ENCODE measurements at regions not wholly inside any gene's neighbourhood (a gene's known extent, or its start where the extent isn't known, plus 50 kb on each side); places are given as distances from the start of the nearest gene placed in this dataset.

DNA sequence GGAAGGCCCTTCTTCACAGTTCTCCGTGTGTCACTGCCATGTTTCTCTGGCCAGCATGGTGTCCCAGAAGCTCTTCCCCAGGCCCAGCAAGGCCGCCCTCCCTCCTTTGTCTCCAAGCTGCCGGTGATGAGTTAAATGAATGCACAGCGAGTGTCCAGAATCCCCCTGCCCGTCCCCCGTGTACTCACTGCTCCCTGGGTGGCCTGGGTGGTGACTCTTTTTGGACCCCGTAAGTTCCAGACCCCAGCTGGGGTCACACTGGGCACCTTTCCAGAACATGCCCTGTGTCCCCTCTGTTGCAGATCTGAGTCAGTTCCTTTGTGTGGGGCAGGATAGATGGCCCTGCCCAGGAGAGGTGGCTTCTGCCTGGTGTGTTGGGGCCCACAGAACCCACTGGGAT, 95.0 kb downstream of the MRPL36 start:
- ChIA-PET POLR2A (ENCODE audit: partially characterized antibody) (no interaction called here), CTCF (ENCODE audit: partially characterized antibody) (no interaction called here)
- H3K9me3 Mint-ChIP-seq, result no peaks in the 10 kb centered on the region
- DNase-seq, result no peak
- no peaks in the 10 kb centered on the region for H3K27me3 ChIP-seq (ENCODE audit: insufficient read depth, low read length)
- H3K4me3 ChIP-seq (ENCODE audit: low read length in 2 of 2), result no peak overlapping the region
- no peaks in the 10 kb centered on the region for H3K9me3 ChIP-seq (ENCODE audit: control insufficient read depth in 1 of 2, low read length in 2 of 2)
- H3K27ac Mint-ChIP-seq, result no peak overlapping the region
- no peaks in the 10 kb centered on the region for H3K36me3 Mint-ChIP-seq
- peaks cover 17 to 22% of the 10 kb centered on the region in 2 donors for H3K27me3 Mint-ChIP-seq
- intact Hi-C loops (cut with micrococcal nuclease), result no loop called here
- H3K27ac ChIP-seq (ENCODE audit: low read depth, low read length), result no peak overlapping the region
- H3K36me3 ChIP-seq (ENCODE audit: insufficient read depth, low read length), result no peaks in the 10 kb centered on the region
- peaks cover 3 to 9% (median 8%) of the 10 kb centered on the region in 4 donors for H3K4me1 Mint-ChIP-seq
- no peaks in the 10 kb centered on the region for H3K4me1 ChIP-seq (ENCODE audit: insufficient read depth, low read length)
- no peak overlapping the region for H3K4me3 Mint-ChIP-seq

DNA sequence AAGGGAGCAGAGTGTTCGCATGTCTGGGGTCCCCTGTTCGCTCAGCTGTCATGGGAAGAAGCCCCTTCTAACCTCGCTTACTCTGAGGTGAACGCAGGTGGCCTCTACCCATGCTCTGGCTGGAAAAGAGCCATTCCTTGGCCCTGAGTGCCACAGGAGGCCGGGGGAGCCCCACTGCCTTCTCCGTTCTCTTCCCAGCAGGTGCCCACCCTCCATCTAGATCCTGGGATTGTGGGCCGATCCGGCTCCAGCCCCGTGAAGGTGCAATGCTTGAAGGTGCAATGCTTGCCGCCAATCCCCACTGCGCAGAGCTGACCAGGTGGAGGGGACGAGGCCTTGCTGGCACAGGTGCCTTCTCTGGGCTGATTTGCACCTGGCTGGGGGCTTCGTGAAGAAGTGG, 95.4 kb downstream of the MRPL36 start:
- Histone ChIP-seq H3K4me1 (ENCODE audit: insufficient read depth, low read length) (no peaks in the 10 kb centered on the region), H3K27ac (ENCODE audit: low read depth, low read length) (no peak overlapping the region), H3K9me3 (ENCODE audit: control insufficient read depth in 1 of 2, low read length in 2 of 2) (no peaks in the 10 kb centered on the region), H3K27me3 (ENCODE audit: insufficient read depth, low read length) (no peaks in the 10 kb centered on the region), H3K36me3 (ENCODE audit: insufficient read depth, low read length) (no peaks in the 10 kb centered on the region), H3K4me3 (ENCODE audit: low read length in 2 of 2) (no peak overlapping the region)
- no peak overlapping the region for H3K27ac Mint-ChIP-seq
- DNase-seq, result no peak
- H3K4me3 Mint-ChIP-seq, result no peak overlapping the region
- H3K4me1 Mint-ChIP-seq, result peaks cover 1 to 5% (median 4%) of the 10 kb centered on the region in 4 donors
- peaks cover 13 to 22% of the 10 kb centered on the region in 2 donors for H3K27me3 Mint-ChIP-seq
- H3K9me3 Mint-ChIP-seq, result no peaks in the 10 kb centered on the region
- H3K36me3 Mint-ChIP-seq, result no peaks in the 10 kb centered on the region
- intact Hi-C loops (cut with micrococcal nuclease), result no loop called here
- ChIA-PET POLR2A (ENCODE audit: partially characterized antibody) (no interaction called here), CTCF (ENCODE audit: partially characterized antibody) (no interaction called here)

DNA sequence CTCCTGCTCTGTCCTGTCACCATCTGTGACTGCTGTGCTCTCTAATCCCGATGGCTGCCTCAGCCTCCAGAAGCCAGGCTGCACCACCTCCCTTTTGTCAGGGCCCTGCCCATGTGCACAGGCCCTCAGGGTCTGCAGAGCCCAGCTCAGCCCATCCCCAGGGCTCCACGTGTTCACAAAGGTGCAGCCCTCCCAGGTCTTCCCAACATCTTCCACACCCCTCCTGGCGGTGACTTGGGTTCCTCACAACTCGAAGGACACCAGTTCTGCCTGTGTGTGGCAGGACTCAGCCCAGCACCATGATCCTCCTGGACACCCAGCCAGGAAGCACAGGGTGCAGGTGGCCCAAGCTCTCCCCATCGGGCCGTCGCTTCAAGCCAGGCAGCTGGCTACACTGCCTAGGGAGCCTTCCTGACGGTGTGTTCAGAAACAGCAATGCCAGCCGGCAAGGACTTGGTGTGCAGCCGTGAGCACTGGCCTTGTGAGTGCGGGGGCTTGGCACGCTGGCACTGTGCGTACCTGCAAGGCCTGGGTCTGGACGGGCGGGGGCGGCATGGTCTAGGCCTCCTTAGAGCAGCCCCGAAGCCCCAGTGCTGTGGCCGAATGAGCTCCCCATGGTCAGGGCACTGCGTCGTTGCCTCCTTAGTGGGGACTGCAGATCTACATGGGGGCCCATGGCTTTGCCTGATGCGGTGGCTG, 96.1 kb downstream of the MRPL36 start:
- DNase-seq, result no peak
- no peaks in the 10 kb centered on the region for H3K9me3 ChIP-seq (ENCODE audit: control insufficient read depth in 1 of 2, low read length in 2 of 2)
- ChIA-PET POLR2A (ENCODE audit: partially characterized antibody) (no interaction called here), CTCF (ENCODE audit: partially characterized antibody) (no interaction called here)
- H3K27me3 Mint-ChIP-seq, result peaks cover 9 to 20% of the 10 kb centered on the region in 2 donors
- no peaks in the 10 kb centered on the region for H3K36me3 ChIP-seq (ENCODE audit: insufficient read depth, low read length)
- H3K27me3 ChIP-seq (ENCODE audit: insufficient read depth, low read length), result no peaks in the 10 kb centered on the region
- no peaks in the 10 kb centered on the region for H3K9me3 Mint-ChIP-seq
- intact Hi-C loops (cut with micrococcal nuclease), result no loop called here
- H3K36me3 Mint-ChIP-seq, result no peaks in the 10 kb centered on the region
- H3K4me1 ChIP-seq (ENCODE audit: insufficient read depth, low read length), result no peaks in the 10 kb centered on the region
- peaks cover 0 to 1% (median under 1%) of the 10 kb centered on the region in 4 donors for H3K4me1 Mint-ChIP-seq
- H3K4me3 ChIP-seq (ENCODE audit: low read length in 2 of 2), result no peak overlapping the region
- no peak overlapping the region for H3K27ac Mint-ChIP-seq
- H3K4me3 Mint-ChIP-seq, result no peak overlapping the region
- no peak overlapping the region for H3K27ac ChIP-seq (ENCODE audit: low read depth, low read length)

DNA sequence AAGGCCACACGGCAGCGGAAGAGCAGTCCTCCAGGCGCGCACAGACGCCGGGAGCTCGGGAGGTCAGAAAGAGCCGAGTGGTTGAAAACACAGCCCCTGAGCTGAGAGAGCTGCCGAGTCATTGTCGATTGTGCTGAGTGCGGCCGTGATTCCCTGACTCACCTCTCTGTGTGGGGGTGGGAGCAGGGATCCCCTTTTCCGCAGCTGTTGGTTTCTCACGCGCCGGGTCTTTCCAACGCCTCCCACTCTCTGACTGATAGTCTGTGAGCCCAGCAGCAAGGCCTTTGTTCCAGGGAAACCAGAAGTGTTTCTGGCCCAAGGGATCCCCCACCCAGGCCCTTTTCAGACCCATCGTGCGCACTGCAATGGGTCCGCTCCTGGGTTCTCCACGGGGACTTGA, 97.3 kb downstream of the MRPL36 start:
- no peaks in the 10 kb centered on the region for H3K36me3 Mint-ChIP-seq
- Histone ChIP-seq H3K9me3 (ENCODE audit: control insufficient read depth in 1 of 2, low read length in 2 of 2) (no peaks in the 10 kb centered on the region), H3K27ac (ENCODE audit: low read depth, low read length) (no peak overlapping the region), H3K4me1 (ENCODE audit: insufficient read depth, low read length) (no peaks in the 10 kb centered on the region), H3K27me3 (ENCODE audit: insufficient read depth, low read length) (no peaks in the 10 kb centered on the region), H3K36me3 (ENCODE audit: insufficient read depth, low read length) (no peaks in the 10 kb centered on the region), H3K4me3 (ENCODE audit: low read length in 2 of 2) (no peak overlapping the region)
- ChIA-PET POLR2A (ENCODE audit: partially characterized antibody) (no interaction called here), CTCF (ENCODE audit: partially characterized antibody) (no interaction called here)
- DNase-seq, result no peak
- intact Hi-C loops (cut with micrococcal nuclease), result no loop called here
- peaks cover 7 to 20% of the 10 kb centered on the region in 2 donors for H3K27me3 Mint-ChIP-seq
- peaks cover 0 to 1% (median under 1%) of the 10 kb centered on the region in 4 donors for H3K4me1 Mint-ChIP-seq
- no peak overlapping the region for H3K4me3 Mint-ChIP-seq
- H3K27ac Mint-ChIP-seq, result no peak overlapping the region
- no peaks in the 10 kb centered on the region for H3K9me3 Mint-ChIP-seq

DNA sequence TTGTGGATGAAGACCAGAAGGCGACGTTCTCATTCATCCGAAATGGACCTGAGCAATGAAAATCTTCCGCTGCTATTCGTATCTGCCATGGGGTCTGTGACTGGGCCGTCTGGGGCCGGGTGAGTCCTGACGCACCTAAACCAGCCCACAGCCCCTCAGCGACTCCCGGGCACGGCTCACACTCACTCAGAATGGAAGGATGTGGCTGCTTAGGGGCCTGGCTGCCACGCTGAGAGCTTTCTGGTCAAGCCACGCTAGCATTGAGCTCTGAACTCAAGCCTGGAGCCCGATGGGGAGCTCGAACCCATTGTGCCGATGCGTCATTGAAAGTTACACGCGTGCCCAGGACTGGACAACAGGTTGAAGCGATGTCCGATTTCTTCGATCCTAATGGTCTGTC, 97.8 kb downstream of the MRPL36 start:
- no peak overlapping the region for H3K4me3 ChIP-seq (ENCODE audit: low read length in 2 of 2)
- Mint-ChIP-seq H3K9me3 (no peaks in the 10 kb centered on the region), H3K4me3 (no peak overlapping the region), H3K36me3 (no peaks in the 10 kb centered on the region), H3K4me1 (peaks cover 0 to 1% (median under 1%) of the 10 kb centered on the region in 4 donors), H3K27ac (no peak overlapping the region), H3K27me3 (peaks cover 7 to 20% of the 10 kb centered on the region in 2 donors)
- CTCF ChIA-PET (ENCODE audit: partially characterized antibody), result no interaction called here
- DNase-seq, result no peak
- H3K4me1 ChIP-seq (ENCODE audit: insufficient read depth, low read length), result no peaks in the 10 kb centered on the region
- H3K27me3 ChIP-seq (ENCODE audit: insufficient read depth, low read length), result no peaks in the 10 kb centered on the region
- intact Hi-C loops (cut with micrococcal nuclease), result no loop called here
- POLR2A ChIA-PET (ENCODE audit: partially characterized antibody), result no interaction called here
- no peaks in the 10 kb centered on the region for H3K36me3 ChIP-seq (ENCODE audit: insufficient read depth, low read length)
- H3K27ac ChIP-seq (ENCODE audit: low read depth, low read length), result no peak overlapping the region
- H3K9me3 ChIP-seq (ENCODE audit: control insufficient read depth in 1 of 2, low read length in 2 of 2), result no peaks in the 10 kb centered on the region

DNA sequence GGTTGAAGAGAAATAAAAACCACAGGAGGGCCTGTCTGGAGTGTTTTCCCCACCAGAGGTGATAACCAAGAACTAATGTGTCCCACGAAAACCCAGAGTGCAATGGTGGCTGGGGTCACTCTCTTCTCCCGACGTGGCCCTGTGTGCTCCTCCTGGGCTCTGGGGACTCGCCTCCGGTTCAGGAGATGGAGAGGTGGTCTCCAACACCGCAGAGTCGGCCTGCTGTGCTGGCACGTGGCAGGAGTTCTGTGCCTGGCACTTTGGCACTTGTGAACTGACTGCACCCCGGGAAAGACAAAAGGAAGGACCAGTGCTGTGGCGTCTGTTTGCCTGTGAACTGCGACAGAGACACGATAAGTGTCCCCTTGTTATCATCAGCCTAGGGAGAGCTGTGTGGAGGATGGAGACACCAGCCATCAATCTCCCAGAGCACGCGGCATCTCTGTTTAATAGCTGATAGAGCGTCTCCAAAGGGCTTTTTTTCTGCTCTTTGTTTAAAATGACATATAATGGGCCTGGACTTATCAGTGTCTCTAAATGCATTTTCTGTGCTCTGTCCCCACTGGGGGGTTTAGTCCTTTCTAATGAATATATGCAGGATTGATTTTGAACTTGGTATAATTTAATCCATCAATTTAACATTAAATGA, 98.3 kb downstream of the MRPL36 start:
- no peaks in the 10 kb centered on the region for H3K9me3 ChIP-seq (ENCODE audit: control insufficient read depth in 1 of 2, low read length in 2 of 2)
- no peaks in the 10 kb centered on the region for H3K27me3 ChIP-seq (ENCODE audit: insufficient read depth, low read length)
- intact Hi-C loops (cut with micrococcal nuclease), result no loop called here
- H3K4me3 ChIP-seq (ENCODE audit: low read length in 2 of 2), result no peak overlapping the region
- H3K4me1 ChIP-seq (ENCODE audit: insufficient read depth, low read length), result no peaks in the 10 kb centered on the region
- H3K9me3 Mint-ChIP-seq, result no peaks in the 10 kb centered on the region
- no peak overlapping the region for H3K4me3 Mint-ChIP-seq
- CTCF ChIA-PET (ENCODE audit: partially characterized antibody), result no interaction called here
- peaks cover 0 to 1% (median under 1%) of the 10 kb centered on the region in 4 donors for H3K4me1 Mint-ChIP-seq
- no peaks in the 10 kb centered on the region for H3K36me3 ChIP-seq (ENCODE audit: insufficient read depth, low read length)
- no peak overlapping the region for H3K27ac ChIP-seq (ENCODE audit: low read depth, low read length)
- POLR2A ChIA-PET (ENCODE audit: partially characterized antibody), result no interaction called here
- no peak overlapping the region for H3K27ac Mint-ChIP-seq
- no peak for DNase-seq
- H3K27me3 Mint-ChIP-seq, result peaks cover 8 to 19% of the 10 kb centered on the region in 2 donors
- no peaks in the 10 kb centered on the region for H3K36me3 Mint-ChIP-seq

DNA sequence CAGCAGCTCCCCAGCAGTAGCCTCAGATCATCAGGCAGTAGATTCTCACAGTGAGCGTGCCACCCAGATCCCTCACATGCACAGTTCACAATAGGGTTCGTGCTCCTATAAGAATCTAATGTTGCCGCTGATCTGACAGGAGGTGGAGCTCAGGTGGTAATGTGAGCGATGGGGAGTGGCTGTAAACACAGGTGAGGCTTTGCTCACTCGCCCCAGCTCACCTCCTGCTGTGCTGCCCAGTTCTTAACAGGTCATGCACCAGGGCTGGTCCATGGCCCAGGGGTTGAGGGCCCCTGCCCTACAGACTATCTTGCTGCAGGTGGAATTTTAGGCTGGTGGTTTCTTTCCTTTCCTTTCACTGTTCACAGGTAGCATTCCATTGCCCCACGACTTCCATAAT, 100.2 kb downstream of the MRPL36 start:
- POLR2A ChIA-PET (ENCODE audit: partially characterized antibody), result no interaction called here
- H3K27me3 ChIP-seq (ENCODE audit: insufficient read depth, low read length), result no peaks in the 10 kb centered on the region
- H3K27ac Mint-ChIP-seq, result no peak overlapping the region
- H3K4me1 ChIP-seq (ENCODE audit: insufficient read depth, low read length), result no peaks in the 10 kb centered on the region
- no peak overlapping the region for H3K4me3 Mint-ChIP-seq
- H3K9me3 ChIP-seq (ENCODE audit: control insufficient read depth in 1 of 2, low read length in 2 of 2), result no peaks in the 10 kb centered on the region
- peaks cover 10 to 16% of the 10 kb centered on the region in 2 donors for H3K27me3 Mint-ChIP-seq
- no peaks in the 10 kb centered on the region for H3K9me3 Mint-ChIP-seq
- H3K27ac ChIP-seq (ENCODE audit: low read depth, low read length), result no peak overlapping the region
- no peaks in the 10 kb centered on the region for H3K36me3 Mint-ChIP-seq
- DNase-seq, result no peak
- intact Hi-C loops (cut with micrococcal nuclease), result no loop called here
- H3K4me3 ChIP-seq (ENCODE audit: low read length in 2 of 2), result no peak overlapping the region
- H3K36me3 ChIP-seq (ENCODE audit: insufficient read depth, low read length), result no peaks in the 10 kb centered on the region
- peaks cover 0 to 1% (median under 1%) of the 10 kb centered on the region in 4 donors for H3K4me1 Mint-ChIP-seq
- CTCF ChIA-PET (ENCODE audit: partially characterized antibody), result no interaction called here

All from CD4-positive, alpha-beta memory T cell (primary cell).